Omental fat pad (tissue), 3 donors: ENCODE measurements at regions not wholly inside any gene's neighbourhood (a gene's known extent, or its start where the extent isn't known, plus 50 kb on each side); places are given as distances from the start of the nearest gene placed in this dataset.

Experiments used
- ATAC-seq: fragments of 150-250 bp; one replicate; pipeline ENCODE4 v1.9.1; 2016; ENCODE audit warnings: mild to moderate bottlenecking, moderate library complexity; ENCODE audit not compliant: low FRiP score
- DNase-seq: peaks from one replicate; pipeline ENCODE4 v3.0.0-alpha.2; 2019; ENCODE audit warnings: low spot score
- TF ChIP-seq, protein P1 (sequence below), 3 donors: fragments of 450-650 bp; IDR thresholded peaks; one replicate each; pipeline ENCODE4 v1.5.1; 2016 to 2017; ENCODE audit warnings: antibody characterized with exemption in 3 of 3, mild to moderate bottlenecking in 3 of 3, moderate library complexity in 2 of 3

DNA sequence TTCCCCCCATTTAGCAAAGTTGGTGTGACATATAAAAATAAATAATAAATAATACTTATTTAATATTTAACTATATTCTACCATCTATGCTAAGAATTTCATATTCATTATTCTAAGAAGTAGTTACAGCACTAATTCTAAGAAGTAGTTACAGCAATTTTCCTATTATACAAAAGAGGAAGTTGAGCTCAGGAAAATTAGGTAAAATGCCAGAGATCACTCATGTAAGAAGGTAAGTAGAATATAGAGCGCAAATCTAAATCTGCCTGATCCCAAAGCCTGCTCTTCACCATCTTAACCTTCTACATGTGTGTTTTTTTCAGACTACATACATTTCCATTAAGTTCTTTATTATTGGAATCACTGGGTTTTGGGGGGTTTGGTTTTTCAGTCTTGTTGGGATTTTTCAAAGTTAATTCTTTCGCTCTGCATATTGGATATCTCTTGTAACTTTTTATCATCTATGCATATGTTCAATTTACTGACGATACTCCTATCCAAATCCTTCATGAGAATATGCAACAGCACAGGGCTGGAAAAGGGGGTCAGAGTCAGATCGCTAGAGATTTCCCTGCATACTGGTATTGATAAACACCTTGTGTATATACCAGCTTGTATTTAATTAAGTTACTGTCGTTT lies 852.1 kb downstream of the MAT2B start:
- DNase-seq (no peak), ATAC-seq (no peak)
- TF ChIP-seq, protein P1, sequence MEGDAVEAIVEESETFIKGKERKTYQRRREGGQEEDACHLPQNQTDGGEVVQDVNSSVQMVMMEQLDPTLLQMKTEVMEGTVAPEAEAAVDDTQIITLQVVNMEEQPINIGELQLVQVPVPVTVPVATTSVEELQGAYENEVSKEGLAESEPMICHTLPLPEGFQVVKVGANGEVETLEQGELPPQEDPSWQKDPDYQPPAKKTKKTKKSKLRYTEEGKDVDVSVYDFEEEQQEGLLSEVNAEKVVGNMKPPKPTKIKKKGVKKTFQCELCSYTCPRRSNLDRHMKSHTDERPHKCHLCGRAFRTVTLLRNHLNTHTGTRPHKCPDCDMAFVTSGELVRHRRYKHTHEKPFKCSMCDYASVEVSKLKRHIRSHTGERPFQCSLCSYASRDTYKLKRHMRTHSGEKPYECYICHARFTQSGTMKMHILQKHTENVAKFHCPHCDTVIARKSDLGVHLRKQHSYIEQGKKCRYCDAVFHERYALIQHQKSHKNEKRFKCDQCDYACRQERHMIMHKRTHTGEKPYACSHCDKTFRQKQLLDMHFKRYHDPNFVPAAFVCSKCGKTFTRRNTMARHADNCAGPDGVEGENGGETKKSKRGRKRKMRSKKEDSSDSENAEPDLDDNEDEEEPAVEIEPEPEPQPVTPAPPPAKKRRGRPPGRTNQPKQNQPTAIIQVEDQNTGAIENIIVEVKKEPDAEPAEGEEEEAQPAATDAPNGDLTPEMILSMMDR (IDR thresholded peaks at IDR 0.05), result no peak

DNA sequence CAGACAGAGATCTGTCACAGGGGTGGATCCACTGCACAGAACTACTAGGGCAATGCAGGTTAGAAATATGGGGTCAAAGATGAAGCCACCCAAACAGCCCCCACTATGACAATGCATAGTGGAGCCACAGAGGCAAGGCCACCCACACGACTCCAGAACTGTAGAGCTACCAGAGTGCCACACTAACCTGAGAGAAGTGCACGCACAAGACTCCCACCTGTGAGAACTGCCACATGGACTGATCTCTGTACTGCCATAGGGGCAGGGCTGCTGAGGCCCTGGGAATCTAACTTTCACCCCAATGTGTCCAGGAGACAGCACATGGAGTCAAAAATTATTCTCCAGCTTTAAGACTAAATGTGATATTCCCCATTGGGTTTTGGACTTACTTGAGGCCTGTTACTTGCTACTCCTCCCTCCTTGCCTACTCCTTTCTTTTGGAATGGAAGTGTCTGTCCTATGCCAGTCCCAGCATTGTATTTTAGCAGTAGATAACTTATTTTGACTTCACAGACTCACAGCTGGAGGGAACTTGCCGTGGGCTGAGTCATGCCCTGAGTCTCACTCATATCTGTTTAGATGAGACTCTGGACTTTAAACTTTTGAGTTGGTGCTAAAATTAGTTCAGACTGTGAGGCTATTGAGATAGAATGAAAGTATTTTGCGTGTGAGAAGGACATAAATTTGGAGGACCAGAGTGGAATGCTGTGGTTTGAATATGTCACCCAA lies 853.3 kb downstream of the MAT2B start:
- TF ChIP-seq, protein P1 (IDR thresholded peaks at IDR 0.05), result no peak
- ATAC-seq, result no peak
- DNase-seq, result no peak

DNA sequence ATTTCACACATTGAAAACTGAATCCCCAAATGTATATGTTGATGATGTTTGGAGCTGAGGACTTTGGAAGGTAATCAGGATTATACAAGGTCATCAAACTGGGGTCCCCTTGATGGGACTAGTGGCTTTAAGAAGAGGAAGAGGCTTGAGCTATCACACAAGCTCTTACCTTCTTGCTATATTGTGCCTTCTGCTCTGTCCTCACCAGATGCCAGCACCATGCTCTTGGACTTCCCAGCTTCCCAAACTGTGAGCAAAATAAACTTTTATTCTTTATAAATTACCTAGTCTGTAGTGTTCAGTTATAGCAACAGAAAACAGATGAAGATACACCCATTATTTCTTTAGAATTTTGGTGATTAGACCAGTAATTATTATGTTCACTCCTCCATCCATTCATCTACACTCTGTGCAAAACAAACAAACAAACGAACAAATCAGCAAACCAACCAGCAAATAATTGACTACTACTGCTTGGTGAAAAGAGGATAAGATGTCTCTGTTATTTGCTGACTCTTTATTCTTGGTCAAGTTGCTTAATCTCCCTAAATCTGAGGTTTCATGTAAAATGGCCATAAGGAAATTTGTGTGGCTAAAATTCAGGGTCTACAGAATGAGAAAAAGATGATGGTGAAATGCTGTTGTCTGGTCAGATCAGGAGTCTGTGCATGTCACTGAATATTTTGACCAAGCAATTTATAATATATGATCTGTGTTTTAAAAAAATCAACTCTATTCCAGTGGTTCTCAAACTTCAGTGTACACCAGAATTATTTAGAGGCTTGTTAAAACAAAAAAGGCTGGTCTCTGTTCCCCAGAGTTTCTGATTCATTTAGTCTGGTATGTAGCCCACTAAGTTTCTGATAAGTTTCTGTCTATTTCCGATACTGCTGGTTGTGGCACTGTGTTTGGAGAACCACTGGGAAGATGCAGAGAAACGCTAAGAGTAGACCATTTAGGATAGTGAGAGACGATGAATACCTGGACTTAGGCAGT lies 854.1 kb downstream of the MAT2B start:
- no peak for ATAC-seq
- TF ChIP-seq, protein P1 (IDR thresholded peaks at IDR 0.05), result no peak

DNA sequence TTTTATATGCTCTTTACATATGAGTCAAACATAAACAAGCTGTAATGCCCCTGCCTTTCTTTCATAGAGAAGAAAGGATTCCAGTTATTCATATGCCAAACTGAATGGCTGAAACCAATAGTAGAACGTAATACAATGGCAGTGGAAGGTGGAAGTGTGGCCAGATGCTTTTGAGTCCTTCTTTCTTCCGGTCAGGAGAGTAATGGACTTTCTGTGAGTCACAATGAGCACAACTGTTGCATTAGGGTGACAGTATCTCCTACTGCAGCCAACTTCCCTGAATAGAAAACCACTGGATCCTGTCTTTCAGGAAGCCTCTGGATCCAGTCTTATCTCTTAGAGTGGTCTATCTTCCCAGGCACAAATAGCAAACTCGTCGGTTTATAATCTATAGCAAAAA lies 855.2 kb downstream of the MAT2B start:
- ATAC-seq (no peak), DNase-seq (no peak)
- TF ChIP-seq, protein P1 (IDR thresholded peaks at IDR 0.05), result no peak

More for the DNA sequence above, 854.1 kb downstream of the MAT2B start:
- DNase-seq, result no peak

DNA sequence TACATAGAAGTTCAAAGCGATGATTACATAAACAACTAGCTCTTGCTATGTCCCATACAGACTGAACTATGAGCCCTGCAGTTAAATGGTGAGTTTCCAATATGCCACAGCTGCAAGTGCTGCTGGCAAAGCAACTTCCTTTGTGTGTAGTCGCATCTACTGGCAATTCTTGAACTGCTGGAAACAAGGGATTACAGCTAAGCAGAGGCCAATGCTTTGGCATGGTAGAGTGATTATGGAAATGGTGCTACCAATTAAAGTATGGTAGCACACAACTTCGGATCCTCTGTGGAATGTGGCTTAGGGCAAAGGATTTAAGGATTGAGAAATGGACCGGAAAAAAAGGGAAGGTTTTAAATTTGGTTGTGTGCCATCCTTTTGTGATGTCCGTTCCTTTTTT lies 856.6 kb downstream of the MAT2B start:
- no peak for ATAC-seq
- TF ChIP-seq, protein P1 (IDR thresholded peaks at IDR 0.05), result no peak
- DNase-seq, result no peak

DNA sequence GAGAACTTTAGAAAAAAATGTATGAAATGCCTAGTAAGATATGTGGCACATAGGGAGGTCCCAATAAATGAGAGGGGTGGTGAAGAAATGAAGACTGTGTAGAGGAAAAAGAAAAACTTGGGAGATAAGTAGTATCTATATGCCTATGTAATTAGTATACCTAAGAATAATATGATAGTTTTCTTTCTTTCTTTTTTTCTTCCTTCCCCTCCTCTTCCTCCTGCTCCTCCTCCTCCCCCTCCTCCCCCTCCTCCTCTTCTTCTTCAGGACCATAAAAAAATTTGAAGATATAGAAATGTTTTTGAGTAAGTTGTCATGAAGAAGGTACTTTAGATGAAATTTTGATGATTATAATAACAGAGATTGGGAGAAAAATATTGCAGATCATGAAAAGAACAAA lies 857.4 kb downstream of the MAT2B start:
- no peak for DNase-seq
- TF ChIP-seq, protein P1 (IDR thresholded peaks at IDR 0.05), result no peak
- ATAC-seq, result no peak
